ENCODE measurements at regions not wholly inside any gene's neighbourhood (a gene's known extent, or its start where the extent isn't known, plus 50 kb on each side); places are given as distances from the start of the nearest gene placed in this dataset.
"Not testable (repeated sequence)": the region's sequence is repeated elsewhere in the genome, so short reads cannot be mapped to it uniquely, and the experiment has no call there.

DNA sequence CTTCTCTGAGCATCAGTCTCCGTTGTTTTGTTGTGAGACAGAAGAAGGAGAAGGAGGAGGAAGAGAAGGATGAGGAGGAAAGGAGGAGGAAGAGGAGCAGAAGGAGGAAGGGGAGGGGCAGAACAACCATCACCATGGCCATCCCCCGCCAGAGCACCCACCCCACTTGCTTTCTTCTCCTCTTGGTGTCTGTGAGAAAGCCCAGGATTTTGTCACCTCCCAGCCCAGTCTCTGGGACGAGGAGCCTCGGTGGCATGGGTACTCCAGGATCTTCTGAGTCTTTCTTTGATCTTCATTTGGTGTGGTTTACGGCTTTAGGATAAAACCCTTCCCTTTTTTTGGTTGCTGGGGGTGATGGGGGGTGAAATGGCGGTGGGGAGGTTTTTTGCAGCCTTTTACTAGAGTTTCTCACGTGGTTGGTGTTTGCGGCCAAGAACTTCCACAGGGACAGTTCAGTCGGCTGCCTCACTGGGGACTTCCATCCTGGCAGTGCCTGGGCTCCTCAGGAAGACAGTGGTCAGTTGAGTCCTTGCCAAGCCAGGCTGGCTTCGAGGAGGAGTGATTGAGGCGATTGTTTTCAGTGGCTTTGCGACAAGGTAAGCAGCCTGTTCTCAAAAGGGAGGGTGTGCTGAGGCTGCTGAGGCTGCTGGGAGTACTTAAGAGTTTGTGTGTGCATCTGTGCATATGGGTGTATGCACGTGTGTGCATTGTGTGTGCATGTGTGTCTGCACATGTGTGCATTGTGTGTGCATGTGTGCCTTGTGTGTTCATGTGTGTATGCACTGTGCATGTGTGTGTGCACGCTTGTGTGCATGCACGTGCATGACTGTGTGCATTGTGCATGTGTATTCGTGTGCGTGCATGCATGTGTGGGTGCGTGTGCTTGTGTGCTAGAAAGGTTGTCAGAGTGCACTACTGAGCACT, 567.5 kb downstream of the TBC1D22A start:
- DNase-seq, result no peak

GRCh38 chr22:47328550-47329243, 566.2 kb downstream of the TBC1D22A start:
- DNase-seq, result no peak

GRCh38 chr22:47327241-47327640, 564.8 kb downstream of the TBC1D22A start:
- DNase-seq, result no peak

- DNase-seq, result no peak
These were observed 562.8 kb downstream of the TBC1D22A start for GRCh38 chr22:47325249-47325648.

DNA sequence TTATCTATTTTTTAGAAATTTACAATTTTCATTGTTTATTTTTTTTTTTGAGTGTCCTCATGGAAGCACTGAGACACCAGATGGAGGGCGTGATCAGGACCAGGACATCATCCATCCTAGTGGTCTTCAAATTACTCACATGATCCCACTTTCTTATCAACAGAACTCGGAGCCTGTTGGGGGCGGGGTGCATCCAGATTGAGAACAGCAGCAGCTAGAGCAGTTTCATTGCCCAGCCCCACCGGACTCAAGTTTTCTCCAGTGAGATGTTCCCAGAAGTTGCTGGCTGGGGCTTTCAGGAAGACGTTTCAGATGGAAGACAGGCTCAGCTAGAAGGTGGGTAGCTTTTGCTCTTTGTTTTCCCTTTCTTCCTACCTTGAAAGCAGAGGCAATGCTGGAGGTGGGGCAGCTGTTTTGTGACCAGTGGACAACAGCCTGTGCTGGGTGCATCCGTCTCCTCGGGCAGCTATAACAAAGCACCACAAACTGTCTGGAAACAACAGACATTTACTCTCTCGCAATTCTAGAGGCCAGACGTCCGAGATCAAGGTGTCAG, 562.1 kb downstream of the TBC1D22A start:
- no peak for DNase-seq

DNA sequence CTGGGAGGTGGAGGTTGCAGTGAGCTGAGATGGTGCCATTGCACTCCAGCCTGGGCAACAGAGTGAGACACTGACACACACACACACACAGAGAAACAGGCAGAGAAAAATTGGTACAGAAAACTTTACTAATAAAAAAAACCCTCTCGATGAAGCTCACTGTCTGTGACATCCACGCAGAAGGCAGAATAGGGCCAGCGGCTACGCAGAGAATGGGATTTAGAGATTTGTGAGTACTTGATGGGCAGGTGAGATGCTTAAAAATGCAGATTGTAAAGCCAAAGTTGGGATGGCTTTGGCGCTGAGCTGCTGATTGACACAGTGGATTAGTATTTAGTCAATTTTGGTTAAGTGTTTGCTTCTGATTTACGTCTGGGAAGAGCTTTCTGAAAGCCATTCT, 561.1 kb downstream of the TBC1D22A start:
- DNase-seq, result no peak

GRCh38 chr22:47322854-47323253, 560.4 kb downstream of the TBC1D22A start:
- DNase-seq, result peak; percentile 70

GRCh38 chr22:47320560-47320959, 558.1 kb downstream of the TBC1D22A start:
- DNase-seq, result no peak

DNA sequence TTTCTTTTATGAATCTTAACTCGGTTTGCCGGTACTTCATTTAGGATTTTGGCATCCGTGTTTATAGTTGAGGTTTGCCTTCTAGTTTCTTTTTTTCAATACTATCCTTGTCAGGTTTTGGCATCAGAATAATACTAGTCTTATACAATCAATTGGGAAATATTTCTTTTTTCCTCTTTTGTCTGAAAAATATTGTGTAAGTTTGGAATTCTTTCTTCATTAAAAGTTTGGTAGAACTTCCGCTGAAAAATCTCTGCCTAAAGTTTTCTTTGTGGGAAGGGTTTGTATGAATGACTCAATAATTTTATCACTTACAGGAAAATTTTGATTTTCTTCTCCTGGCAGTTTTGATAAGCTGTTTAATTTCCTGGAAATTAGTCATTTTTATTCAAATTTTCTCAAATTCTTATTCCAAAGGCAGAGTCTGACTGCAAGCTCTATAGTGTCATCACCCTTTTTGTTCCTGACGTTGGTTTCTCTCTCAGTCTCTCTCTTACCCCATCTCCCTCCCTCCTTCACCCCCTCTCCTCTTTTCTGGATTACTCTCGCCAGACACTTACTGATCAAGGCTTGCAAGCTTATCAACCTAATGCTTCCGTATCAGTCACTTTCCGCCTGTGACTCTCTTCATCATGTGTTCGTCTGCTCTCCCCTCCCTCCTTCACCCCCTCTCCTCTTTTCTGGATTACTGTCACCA, 555.7 kb downstream of the TBC1D22A start:
- no peak for DNase-seq

DNA sequence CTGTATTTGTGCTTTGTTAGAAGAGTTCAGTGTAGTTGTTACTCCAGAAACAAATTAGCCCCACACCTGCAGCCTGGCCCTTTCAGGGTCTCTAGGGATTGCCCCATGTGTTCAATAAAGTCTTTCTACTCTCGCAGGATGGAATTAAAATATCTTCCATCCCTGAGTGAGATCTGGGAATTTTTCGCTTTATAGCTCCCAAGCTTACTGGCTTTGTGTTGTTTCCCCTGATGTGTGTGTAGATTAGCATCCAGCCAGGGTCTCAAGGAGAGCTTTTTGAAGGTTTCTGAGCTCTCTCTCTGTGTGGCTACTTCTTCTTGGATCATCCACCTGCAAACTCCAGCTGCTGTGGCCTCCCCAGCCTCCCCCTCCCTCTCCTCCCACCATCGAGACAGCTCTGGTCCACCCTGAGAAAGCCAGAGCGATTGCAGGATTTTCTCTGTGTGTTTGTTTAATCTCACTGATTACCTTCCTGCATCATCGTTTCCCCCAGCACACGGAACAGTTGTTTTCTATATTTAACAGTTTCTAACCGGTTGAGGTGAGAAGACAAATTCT, 553.5 kb downstream of the TBC1D22A start:
- peak; percentile 52 for DNase-seq

DNA sequence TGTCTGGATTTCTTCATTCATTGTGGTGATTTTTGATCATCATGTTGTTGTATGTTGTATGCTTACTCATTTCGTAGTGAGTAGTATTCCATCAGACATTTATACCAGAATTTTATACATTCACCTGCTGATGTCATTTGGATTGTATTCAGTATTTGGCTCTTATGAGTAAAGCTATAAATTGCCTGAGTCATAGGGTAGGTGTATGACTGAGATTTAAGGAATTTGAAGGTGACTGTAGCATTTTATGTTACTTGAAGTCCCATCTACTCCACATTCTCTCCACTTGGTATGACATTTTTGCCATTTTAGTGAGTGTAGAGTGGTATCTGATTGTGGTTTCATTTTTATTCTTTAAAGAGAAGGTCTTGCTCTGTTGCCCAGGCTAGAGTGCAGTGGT, 548.2 kb downstream of the TBC1D22A start:
- no peak for DNase-seq

GRCh38 chr22:47309946-47310345, 547.5 kb downstream of the TBC1D22A start:
- no peak for DNase-seq

GRCh38 chr22:47309476-47309875, 547.0 kb downstream of the TBC1D22A start:
- DNase-seq, result no peak

GRCh38 chr22:47308886-47309285, 546.4 kb downstream of the TBC1D22A start:
- DNase-seq, result no peak

DNA sequence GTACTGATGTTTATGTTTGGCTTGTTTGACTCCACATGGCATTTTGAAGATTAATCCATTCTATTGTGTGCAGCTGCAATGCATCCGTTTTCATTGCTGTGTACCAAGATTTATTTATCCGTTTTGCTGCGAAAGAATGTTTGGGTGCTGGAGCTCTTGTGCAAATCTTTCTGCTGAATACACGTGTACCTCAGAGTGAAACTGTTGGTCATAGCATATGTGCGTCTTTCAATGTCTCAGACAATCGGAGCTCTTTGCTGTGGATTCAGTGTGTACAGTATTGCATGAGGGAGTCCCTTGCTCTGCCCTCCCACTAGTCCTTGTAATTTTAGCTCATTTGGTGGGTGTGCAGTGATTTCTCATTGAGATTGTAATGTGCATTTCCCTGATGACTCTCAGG, 545.4 kb downstream of the TBC1D22A start:
- DNase-seq, result no peak

DNA sequence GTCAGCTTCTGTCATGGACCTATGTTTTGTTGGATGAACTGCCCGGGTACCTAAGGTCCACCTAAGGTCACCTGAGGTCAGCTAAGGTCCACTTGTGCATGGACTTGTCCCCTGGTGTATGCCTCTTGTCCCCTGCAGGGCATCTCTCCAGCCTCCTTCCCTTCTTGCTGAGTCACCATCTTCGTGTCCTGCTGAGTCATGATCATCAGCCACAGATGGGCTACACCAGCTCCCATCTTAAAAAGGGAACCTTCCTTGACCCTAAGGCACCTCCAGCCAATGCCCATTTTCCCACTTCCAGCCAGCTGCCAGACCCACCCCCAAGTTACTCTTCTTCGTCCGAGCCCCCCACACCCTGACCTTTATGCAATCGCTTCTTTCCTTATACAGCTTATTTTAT, 544.9 kb downstream of the TBC1D22A start:
- no peak for DNase-seq

DNA sequence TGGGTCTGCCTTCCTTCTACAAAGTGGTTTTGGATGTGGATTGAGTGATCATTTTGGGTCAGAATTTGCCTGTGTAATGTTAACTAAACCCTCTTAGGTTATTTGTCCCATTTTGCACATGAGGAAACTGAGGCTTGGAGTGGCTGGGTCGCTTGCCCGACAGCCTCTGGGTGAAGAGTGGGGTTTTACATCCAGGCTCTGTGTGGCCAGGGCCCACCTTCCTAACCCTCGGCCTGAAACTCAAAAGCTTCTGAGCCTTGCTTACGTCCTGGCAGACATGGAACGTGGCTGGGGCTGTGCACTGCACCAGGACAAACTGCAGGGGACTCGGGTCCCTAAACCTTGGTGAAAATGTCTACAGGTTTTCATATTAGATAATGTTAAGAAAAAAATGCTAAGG, 542.4 kb downstream of the TBC1D22A start:
- no peak for DNase-seq

GRCh38 chr22:47304191-47304831, 541.9 kb downstream of the TBC1D22A start:
- no peak for DNase-seq

GRCh38 chr22:47303161-47303890, 540.9 kb downstream of the TBC1D22A start:
- DNase-seq, result no peak

DNA sequence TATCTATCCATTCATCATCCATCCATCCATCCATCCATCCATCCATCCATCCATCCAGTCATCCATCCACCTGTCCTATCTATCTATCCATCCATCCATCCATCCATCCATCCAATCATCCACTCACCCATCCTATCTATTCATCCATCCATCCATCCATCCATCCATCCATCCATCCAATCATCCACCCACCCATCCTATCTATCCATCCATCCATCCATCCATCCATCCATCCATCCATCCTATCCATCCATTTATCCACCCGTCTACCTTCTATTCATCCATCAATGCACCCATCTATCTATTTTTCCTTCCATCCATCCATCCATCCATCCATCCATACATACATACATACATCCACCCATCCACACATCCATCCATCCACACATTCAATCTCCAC, 540.1 kb downstream of the TBC1D22A start:
- DNase-seq, result not testable (repeated sequence)

GRCh38 chr22:47301820-47302475, 539.5 kb downstream of the TBC1D22A start:
- DNase-seq, result peak; percentile 35
